ENCODE measurements at regions not wholly inside any gene's neighbourhood (a gene's known extent, or its start where the extent isn't known, plus 50 kb on each side); places are given as distances from the start of the nearest gene placed in this dataset.

- Histone ChIP-seq H3K36me3 (ENCODE audit: control insufficient read depth, insufficient read depth, low read length) (no peaks in the 10 kb centered on the region), H3K9me3 (ENCODE audit: control insufficient read depth, insufficient read depth, low read depth, low read length) (no peaks in the 10 kb centered on the region), H3K4me1 (ENCODE audit: control insufficient read depth, insufficient read depth, low read length) (no peaks in the 10 kb centered on the region), H3K4me3 (ENCODE audit: low read depth in 2 of 2, low read length in 2 of 2) (no peak overlapping the region), H3K27me3 (ENCODE audit: control insufficient read depth, insufficient read depth, low read length) (no peaks in the 10 kb centered on the region), H3K27ac (ENCODE audit: low read length) (no peak overlapping the region)
- no TSS peak for BruUV-seq (replicated peaks)
- DNase-seq (ENCODE audit: low read depth, low spot score) (no peak), ATAC-seq (no peak)
- intact Hi-C loops (cut with micrococcal nuclease; ENCODE audit: unreplicated experiment) (no loop called here), in situ Hi-C loops (cut with HindIII; ENCODE audit: low pct_unique_long_range_greater_than_20kb, low sequenced_read_pairs) (no loop called here)
- CTCF ChIA-PET, result no interaction called here
- TF ChIP-seq TCF7L2 (IDR thresholded peaks at IDR 0.05; ENCODE audit: low read depth, low read length), result no peak
- no peak for TF ChIP-seq CTCF (IDR thresholded peaks at IDR 0.05)
- no peak for TF ChIP-seq POLR2AphosphoS5 (IDR thresholded peaks at IDR 0.05; ENCODE audit: low read depth, low read length)
- no peak for TF ChIP-seq REST (IDR thresholded peaks at IDR 0.05; ENCODE audit: insufficient read depth in 1 of 2, low read depth in 2 of 2, low read length in 1 of 2)
- no peak for TF ChIP-seq SIN3A (IDR thresholded peaks at IDR 0.05; ENCODE audit: borderline replicate concordance, insufficient read depth, low read depth, low read length)
- POLR2A ChIA-PET, result no interaction called here
These were observed 57.7 kb upstream of the PARD3 start for GRCh38 chr10:34872820-34873219.

- ATAC-seq, result no peak
- Histone ChIP-seq H3K27ac (ENCODE audit: low read length) (no peak overlapping the region), H3K36me3 (ENCODE audit: control insufficient read depth, insufficient read depth, low read length) (no peaks in the 10 kb centered on the region), H3K4me3 (ENCODE audit: low read depth in 2 of 2, low read length in 2 of 2) (no peak overlapping the region), H3K4me1 (ENCODE audit: control insufficient read depth, insufficient read depth, low read length) (no peaks in the 10 kb centered on the region), H3K9me3 (ENCODE audit: control insufficient read depth, insufficient read depth, low read depth, low read length) (no peaks in the 10 kb centered on the region), H3K27me3 (ENCODE audit: control insufficient read depth, insufficient read depth, low read length) (no peaks in the 10 kb centered on the region)
- intact Hi-C loops (cut with micrococcal nuclease; ENCODE audit: unreplicated experiment) (no loop called here), in situ Hi-C loops (cut with HindIII; ENCODE audit: low pct_unique_long_range_greater_than_20kb, low sequenced_read_pairs) (no loop called here)
- no TSS peak for BruUV-seq (replicated peaks)
- TF ChIP-seq CTCF (IDR thresholded peaks at IDR 0.05) (no peak), TCF7L2 (IDR thresholded peaks at IDR 0.05; ENCODE audit: low read depth, low read length) (no peak), SIN3A (IDR thresholded peaks at IDR 0.05; ENCODE audit: borderline replicate concordance, insufficient read depth, low read depth, low read length) (no peak), REST (IDR thresholded peaks at IDR 0.05; ENCODE audit: insufficient read depth in 1 of 2, low read depth in 2 of 2, low read length in 1 of 2) (no peak), POLR2AphosphoS5 (IDR thresholded peaks at IDR 0.05; ENCODE audit: low read depth, low read length) (no peak)
- no peak for DNase-seq (ENCODE audit: low read depth, low spot score)
- ChIA-PET POLR2A (no interaction called here), CTCF (no interaction called here)
These were observed 54.2 kb upstream of the PARD3 start for GRCh38 chr10:34869135-34869836.
